Stimulated activated naive CD4-positive, alpha-beta T cell treated with Interleukin-2 at 50 U/mL for 16 hours (primary cell): ENCODE measurements at regions not wholly inside any gene's neighbourhood (a gene's known extent, or its start where the extent isn't known, plus 50 kb on each side); places are given as distances from the start of the nearest gene placed in this dataset.

Experiments
- DNase-seq: peaks from one replicate; lab custom pipeline; 2025; lab: John Stamatoyannopoulos, UW

- no peak for DNase-seq
These were observed 252.7 kb downstream of the DHX35 start for GRCh38 chr20:39214828-39215227.

- DNase-seq = no peak
These were observed 251.5 kb downstream of the DHX35 start for GRCh38 chr20:39213476-39214145.

- DNase-seq = no peak
These were observed 249.1 kb downstream of the DHX35 start for GRCh38 chr20:39211060-39211748.

GRCh38 chr20:39210341-39211036 lies 248.3 kb downstream of the DHX35 start:
- DNase-seq = no peak

GRCh38 chr20:39206899-39207564 lies 244.9 kb downstream of the DHX35 start:
- no peak for DNase-seq

- DNase-seq = no peak
These were observed 233.5 kb downstream of the DHX35 start for GRCh38 chr20:39195582-39196021.

GRCh38 chr20:39190666-39191570 lies 228.8 kb downstream of the DHX35 start:
- no peak for DNase-seq

- no peak for DNase-seq
These were observed 226.2 kb downstream of the DHX35 start for GRCh38 chr20:39188266-39188765.

GRCh38 chr20:39181490-39181889 lies 219.3 kb downstream of the DHX35 start:
- no peak for DNase-seq

GRCh38 chr20:39176457-39176856 lies 214.3 kb downstream of the DHX35 start:
- no peak for DNase-seq

- DNase-seq = no peak
These were observed 208.8 kb downstream of the DHX35 start for GRCh38 chr20:39170896-39171463.

- no peak for DNase-seq
These were observed 203.0 kb downstream of the DHX35 start for GRCh38 chr20:39165099-39165498.

- no peak for DNase-seq
These were observed 202.5 kb downstream of the DHX35 start for GRCh38 chr20:39164642-39165041.

GRCh38 chr20:39163993-39164392 lies 201.8 kb downstream of the DHX35 start:
- no peak for DNase-seq

GRCh38 chr20:39161900-39162299 lies 199.8 kb downstream of the DHX35 start:
- DNase-seq = no peak

- no peak for DNase-seq
These were observed 193.8 kb downstream of the DHX35 start for GRCh38 chr20:39155971-39156370.

- no peak for DNase-seq
These were observed 190.6 kb downstream of the DHX35 start for GRCh38 chr20:39152742-39153141.

GRCh38 chr20:39152126-39152525 lies 190.0 kb downstream of the DHX35 start:
- no peak for DNase-seq

GRCh38 chr20:39150501-39150900 lies 188.4 kb downstream of the DHX35 start:
- no peak for DNase-seq

- DNase-seq = no peak
These were observed 184.2 kb downstream of the DHX35 start for GRCh38 chr20:39146394-39146793.

- DNase-seq = no peak
These were observed 183.8 kb downstream of the DHX35 start for GRCh38 chr20:39145921-39146320.
